H1 (cell line): ENCODE measurements at regions not wholly inside any gene's neighbourhood (a gene's known extent, or its start where the extent isn't known, plus 50 kb on each side); places are given as distances from the start of the nearest gene placed in this dataset.

Experiments used
- CTCF ChIA-PET: fragments of 300-600 bp; sonication (Branson Sonifier 250); formaldehyde crosslinking; loops from one replicate; lab custom pipeline; 2021; ENCODE audit not compliant: partially characterized antibody; lab: Charles Lee
- POLR2A ChIA-PET: fragments of 300-600 bp; sonication (Branson Sonifier 250); formaldehyde crosslinking; loops from one replicate; lab custom pipeline; 2021; ENCODE audit warnings: inconsistent platforms; ENCODE audit not compliant: partially characterized antibody; lab: Charles Lee
- DNase-seq, 2 experiments: peaks; one replicate each; pipeline versions ENCODE4 v3.0.0 to v3.0.0-alpha.2; 2010 to 2022; ENCODE audit warnings: low spot score in 2 of 2, low read depth in 1 of 2, mixed read lengths in 1 of 2
- FAIRE-seq: peaks from 2 replicates; lab custom pipeline; 2011; peaks lifted over from hg19 to GRCh38; lab: Jason Lieb, UNC
- H2AFZ ChIP-seq: 2 replicates; pipeline ENCODE4 v1.8.1; 2012; ENCODE audit warnings: low read length, inconsistent platforms
- H2AK5ac ChIP-seq: 2 replicates; pipeline ENCODE4 v1.6.1; 2013; ENCODE audit warnings: low read depth, low read length
- H2BK120ac ChIP-seq: replicated peaks from 2 replicates; pipeline ENCODE3; 2013; ENCODE audit warnings: low read depth, low read length, inconsistent platforms
- H2BK12ac ChIP-seq: 2 replicates; pipeline ENCODE4 v1.6.1; 2013; ENCODE audit warnings: low read depth, low read length
- H2BK15ac ChIP-seq: 2 replicates; pipeline ENCODE4 v1.6.1; 2013; ENCODE audit warnings: low read length
- H2BK20ac ChIP-seq: 2 replicates; pipeline ENCODE4 v1.6.1; 2013; ENCODE audit warnings: low read length
- H2BK5ac ChIP-seq: 2 replicates; pipeline ENCODE4 v1.6.1; 2013; ENCODE audit warnings: low read depth, low read length
- H3K14ac ChIP-seq: 2 replicates; pipeline ENCODE4 v1.6.1; 2013; ENCODE audit warnings: inconsistent platforms; ENCODE audit not compliant: insufficient read length
- H3K18ac ChIP-seq: 2 replicates; pipeline ENCODE4 v1.6.1; 2013; ENCODE audit warnings: low read length; ENCODE audit errors: extremely low read depth
- H3K23ac ChIP-seq: 2 replicates; pipeline ENCODE4 v1.6.1; 2013; ENCODE audit warnings: inconsistent platforms; ENCODE audit not compliant: insufficient read length
- H3K23me2 ChIP-seq: 2 replicates; pipeline ENCODE4 v1.6.1; 2013; ENCODE audit warnings: low read depth, low read length
- H3K27ac ChIP-seq: 2 replicates; pipeline ENCODE4 v1.6.1; 2011; ENCODE audit warnings: low read depth, low read length, inconsistent platforms
- H3K27me3 ChIP-seq, 4 experiments: replicated peaks in 1 of 4; 1 replicate in 1 of 4; 2 replicates in 3 of 4; pipeline versions ENCODE4 v1.6.1 to v1.8.1; 2011 to 2013; ENCODE audit warnings: low read length in 3 of 4, mild to moderate bottlenecking in 3 of 4, inconsistent platforms in 2 of 4, mixed read lengths in 2 of 4, moderate library complexity in 1 of 4; ENCODE audit not compliant: control insufficient read depth in 3 of 4, insufficient read depth in 3 of 4; ENCODE audit errors: extremely low read depth in 1 of 4
- H3K36me3 ChIP-seq, 4 experiments: 2 replicates each; pipeline versions ENCODE4 v1.6.1 to v1.8.1; 2011 to 2013; ENCODE audit warnings: mild to moderate bottlenecking in 4 of 4, low read length in 3 of 4, moderate library complexity in 2 of 4, control low read depth in 1 of 4, inconsistent platforms in 1 of 4; ENCODE audit not compliant: insufficient read depth in 4 of 4, control insufficient read depth in 2 of 4
- H3K4ac ChIP-seq: replicated peaks from 2 replicates; pipeline ENCODE3; 2013; ENCODE audit warnings: low read length, low read depth, mixed read lengths, inconsistent platforms; ENCODE audit not compliant: insufficient read length
- H3K4me1 ChIP-seq, 4 experiments: replicated peaks in 1 of 4; 1 replicate in 1 of 4; 2 replicates in 3 of 4; pipeline versions ENCODE4 v1.6.1 to v1.8.1; 2011 to 2013; ENCODE audit warnings: low read length in 3 of 4, inconsistent platforms in 2 of 4, mixed read lengths in 1 of 4; ENCODE audit not compliant: insufficient read depth in 4 of 4, control insufficient read depth in 3 of 4
- H3K4me2 ChIP-seq, 2 experiments: 2 replicates each; pipeline versions ENCODE4 v1.6.1 to v1.8.1; 2011 to 2013; ENCODE audit warnings: low read depth in 2 of 2, low read length in 2 of 2, control low read depth in 1 of 2, inconsistent platforms in 1 of 2, mild to moderate bottlenecking in 1 of 2; ENCODE audit not compliant: insufficient read depth in 1 of 2
- H3K4me3 ChIP-seq, 4 experiments: fragments of 200-600, 300-600 bp in 1 of 4; sonication (generic), shearing (Covaris generic), sonication (Bioruptor Twin) in 1 of 4; 2 replicates each; pipeline versions ENCODE4 v1.5.1 to v1.8.1; 2011 to 2016; ENCODE audit warnings: low read length in 4 of 4, low read depth in 3 of 4, control low read depth in 2 of 4, inconsistent platforms in 2 of 4, mild to moderate bottlenecking in 2 of 4, mixed read lengths in 1 of 4, moderate library complexity in 1 of 4; ENCODE audit not compliant: insufficient read depth in 2 of 4; ENCODE audit errors: extremely low read depth in 1 of 4
- H3K56ac ChIP-seq: replicated peaks from 2 replicates; pipeline ENCODE3; 2013; ENCODE audit warnings: low read depth, mild to moderate bottlenecking, mixed read lengths, low read length, inconsistent platforms; ENCODE audit not compliant: insufficient read length
- H3K79me1 ChIP-seq: 2 replicates; pipeline ENCODE4 v1.6.1; 2013; ENCODE audit warnings: low read depth, low read length, control low read depth
- H3K79me2 ChIP-seq, 2 experiments: 2 replicates each; pipeline versions ENCODE4 v1.6.1 to v1.8.1; 2012 to 2013; ENCODE audit warnings: low read length in 2 of 2, mild to moderate bottlenecking in 2 of 2, inconsistent platforms in 1 of 2; ENCODE audit not compliant: insufficient read depth in 2 of 2, control insufficient read depth in 1 of 2
- H3K9ac ChIP-seq, 4 experiments: replicated peaks in 1 of 4; 1 replicate in 1 of 4; 2 replicates in 3 of 4; pipeline versions ENCODE4 v1.6.1 to v1.8.1; 2011 to 2013; ENCODE audit warnings: low read depth in 3 of 4, low read length in 3 of 4, control low read depth in 2 of 4, mild to moderate bottlenecking in 2 of 4, moderate library complexity in 2 of 4, inconsistent platforms in 1 of 4; ENCODE audit errors: extremely low read depth in 1 of 4
- H3K9me3 ChIP-seq, 2 experiments: 2 replicates each; pipeline versions ENCODE4 v1.6.1 to v1.8.1; 2012 to 2013; ENCODE audit warnings: mild to moderate bottlenecking in 2 of 2, moderate library complexity in 2 of 2, control low read depth in 1 of 2, inconsistent platforms in 1 of 2, low read depth in 1 of 2, low read length in 1 of 2, mixed read lengths in 1 of 2; ENCODE audit not compliant: insufficient read depth in 2 of 2
- H4K20me1 ChIP-seq, 2 experiments: replicated peaks in 1 of 2; 2 replicates each; pipeline versions ENCODE3 to v1.8.1; 2011 to 2013; ENCODE audit warnings: inconsistent platforms in 2 of 2, low read length in 2 of 2, mild to moderate bottlenecking in 1 of 2; ENCODE audit not compliant: insufficient read depth in 2 of 2, control insufficient read depth in 1 of 2
- H4K5ac ChIP-seq: 2 replicates; pipeline ENCODE4 v1.6.1; 2013; ENCODE audit warnings: low read length, low read depth, mixed read lengths, inconsistent platforms; ENCODE audit not compliant: insufficient read length
- H4K8ac ChIP-seq: 2 replicates; pipeline ENCODE4 v1.8.0; 2013; ENCODE audit warnings: mild to moderate bottlenecking, moderate library complexity, low read length, inconsistent platforms; ENCODE audit not compliant: insufficient read depth; ENCODE audit errors: extremely low read depth
- H4K91ac ChIP-seq: replicated peaks from 2 replicates; pipeline ENCODE3; 2013; ENCODE audit warnings: low read length, mixed read lengths, inconsistent platforms; ENCODE audit not compliant: insufficient read length
- ASH2L ChIP-seq: fragments of 200-600, 300-600 bp; sonication (generic); IDR thresholded peaks from one replicate; pipeline ENCODE4 v1.7.1; 2017; ENCODE audit warnings: low read length
- CBX5 ChIP-seq: fragments of 300-800, 300-1000 bp; sonication (generic); IDR thresholded peaks from 2 replicates; pipeline ENCODE4 v1.7.1; 2016; ENCODE audit warnings: antibody characterized with exemption, low read length, low read depth
- CHD2 ChIP-seq: IDR thresholded peaks from 2 replicates; pipeline ENCODE4 v1.6.1; 2012; ENCODE audit warnings: low read length, improper control_type of control experiment
- CTCF ChIP-seq, 3 experiments: IDR thresholded peaks; 1 replicate in 2 of 3; 2 replicates in 1 of 3; pipeline versions ENCODE4 v1.5.1 to v1.6.1; 2011; ENCODE audit warnings: low read length in 3 of 3, mild to moderate bottlenecking in 3 of 3, inconsistent platforms in 2 of 3, low read depth in 1 of 3, moderate library complexity in 1 of 3; ENCODE audit not compliant: insufficient read depth in 1 of 3; ENCODE audit errors: control extremely low read depth in 1 of 3
- EZH2 ChIP-seq: fragments of 200-600 bp; sonication (generic); IDR thresholded peaks from 2 replicates; pipeline ENCODE4 v1.7.1; 2012; ENCODE audit warnings: low read depth, mild to moderate bottlenecking, moderate library complexity, low read length, inconsistent platforms; ENCODE audit not compliant: severe bottlenecking
- HDAC6 ChIP-seq: IDR thresholded peaks from one replicate; pipeline ENCODE4 v1.7.1; 2012; ENCODE audit warnings: low read depth, mild to moderate bottlenecking, inconsistent platforms, low read length, moderate library complexity
- POU5F1 ChIP-seq: IDR thresholded peaks from 2 replicates; pipeline ENCODE4 v1.6.1; 2011; ENCODE audit warnings: low read depth, mild to moderate bottlenecking, low read length, moderate library complexity
- RNF2 ChIP-seq: fragments of 200-900, 300-1000 bp; sonication (generic); IDR thresholded peaks from 2 replicates; pipeline ENCODE4 v1.7.1; 2016; ENCODE audit warnings: borderline replicate concordance, low read depth, mild to moderate bottlenecking, antibody characterized with exemption, low read length; ENCODE audit not compliant: poor library complexity, severe bottlenecking; ENCODE audit errors: missing control alignments
- SP1 ChIP-seq: IDR thresholded peaks from 2 replicates; pipeline ENCODE4 v1.6.1; 2011; ENCODE audit warnings: low read depth, low read length
- TEAD4 ChIP-seq: IDR thresholded peaks from 2 replicates; pipeline ENCODE4 v1.6.1; 2012; ENCODE audit warnings: low read depth, low read length, inconsistent platforms, mixed read lengths
- USF2 ChIP-seq: IDR thresholded peaks from 2 replicates; pipeline ENCODE4 v1.6.1; 2011; ENCODE audit warnings: low read length, improper control_type of control experiment
- WGBS, 2 experiments: shearing (Covaris generic) in 1 of 2; methylation state at CpG; one replicate each; pipeline versions ENCODE4 v1.1.6 to v1.1.7; 2013 to 2015; ENCODE audit warnings: low lambda C conversion rate in 2 of 2, mixed read lengths in 2 of 2, inconsistent platforms in 1 of 2, low coverage in 1 of 2, missing lambda C conversion rate in 1 of 2; ENCODE audit not compliant: insufficient replicate concordance in 2 of 2, insufficient coverage in 1 of 2, insufficient read length in 1 of 2; ENCODE audit errors: extremely low coverage in 1 of 2, missing lambda C conversion rate in 1 of 2; 5-methylcytosine and 5-hydroxymethylcytosine counted together

- Histone ChIP-seq H3K79me1 (no peaks in the 10 kb centered on the region), H2BK15ac (no peak overlapping the region), H3K9me3 (no peaks in the 10 kb centered on the region), H3K23me2 (no peaks in the 10 kb centered on the region; the same call in 1 of the 2 replicates), H2BK120ac (no peak overlapping the region), H4K5ac (no peak overlapping the region), H3K14ac (no peak overlapping the region), H3K4me2 (no peak overlapping the region), H2BK20ac (no peak overlapping the region), H4K20me1 (no peaks in the 10 kb centered on the region), H4K91ac (no peak overlapping the region), H3K23ac (no peak overlapping the region), H2BK5ac (no peak overlapping the region), H3K9ac (no peak overlapping the region), H3K79me2 (no peaks in the 10 kb centered on the region), H3K27ac (no peak overlapping the region), H3K36me3 (no peaks in the 10 kb centered on the region), H3K4me3 (no peak overlapping the region), H2BK12ac (peak overlapping the region; percentile 63; the same call in 1 of the 2 replicates), H2AFZ (no peak overlapping the region), H3K4ac (no peak overlapping the region), H4K8ac (no peak overlapping the region; the same call in 1 of the 2 replicates), H2AK5ac (0 out of 2 replicates have a peak overlapping the region, but pooled peaks have one; percentile 26), H3K18ac (no peak overlapping the region), H3K56ac (no peak overlapping the region), H3K4me1 (peaks cover 0 to 16% (median 13%) of the 10 kb centered on the region in 4 experiments; a peak in 6 of 7 replicates), H3K27me3 (no peaks in the 10 kb centered on the region)
- DNase-seq: no peak
- 82% methylated on average over 10 of the region's 10 CpGs; no CpG with 5 or more reads in 1 of the 2 experiments for WGBS, 2 experiments
- no peak for FAIRE-seq
- TF ChIP-seq CHD2: no peak
- TF ChIP-seq RNF2: no peak
- no peak for TF ChIP-seq TEAD4
- TF ChIP-seq ASH2L: no peak
- TF ChIP-seq CBX5: no peak
- no peak for TF ChIP-seq HDAC6
- no peak for TF ChIP-seq USF2
- TF ChIP-seq EZH2: no peak
- no peak for TF ChIP-seq POU5F1
- no peak for TF ChIP-seq CTCF (IDR thresholded peaks at IDR 0.05; ENCODE audit: control extremely low read depth in 1 of 3, insufficient read depth in 1 of 3, low read depth in 1 of 3, low read length in 3 of 3)
- TF ChIP-seq SP1: no peak
- POLR2A ChIA-PET: no interaction called here
- CTCF ChIA-PET: no interaction called here
Observed at GRCh38 chr10:131744346-131744745, 156.5 kb upstream of the PPP2R2D start.
